Neural cell (in vitro differentiated cells): ENCODE measurements at regions not wholly inside any gene's neighbourhood (a gene's known extent, or its start where the extent isn't known, plus 50 kb on each side); places are given as distances from the start of the nearest gene placed in this dataset.

Experiments used
- H2AFZ ChIP-seq: fragments of 200-600, 300-800 bp; sonication (generic), shearing (Covaris generic); 2 replicates; pipeline ENCODE4 v1.6.0; 2014; ENCODE audit warnings: low read depth, mild to moderate bottlenecking, antibody characterized with exemption, low read length, moderate library complexity
- H3F3A ChIP-seq: fragments of 200-600 bp; shearing (Covaris generic); 2 replicates; pipeline ENCODE4 v1.6.1; 2016; ENCODE audit warnings: mild to moderate bottlenecking, moderate library complexity, mixed read lengths, antibody characterized with exemption, low read length; ENCODE audit not compliant: insufficient read depth, poor library complexity, severe bottlenecking
- H3K27ac ChIP-seq: fragments of 200-600, 300-800 bp; sonication (generic), shearing (Covaris generic); 2 replicates; pipeline ENCODE4 v1.5.1; 2014; ENCODE audit warnings: mild to moderate bottlenecking, low read length, moderate library complexity
- H3K27me3 ChIP-seq: fragments of 300-800, 200-600 bp; sonication (generic), shearing (Covaris generic); 2 replicates; pipeline ENCODE4 v1.6.0; 2014; ENCODE audit warnings: mild to moderate bottlenecking, low read depth, low read length, moderate library complexity; ENCODE audit not compliant: insufficient read depth
- H3K36me3 ChIP-seq: fragments of 300-800, 200-600 bp; sonication (generic), shearing (Covaris generic); 2 replicates; pipeline ENCODE4 v1.5.1; 2014; ENCODE audit warnings: mild to moderate bottlenecking, antibody characterized with exemption, low read length, moderate library complexity; ENCODE audit not compliant: insufficient read depth
- H3K4me2 ChIP-seq: fragments of 300-800, 200-600 bp; sonication (generic), shearing (Covaris generic); 2 replicates; pipeline ENCODE4 v1.6.0; 2014; ENCODE audit warnings: mild to moderate bottlenecking, low read length
- H3K4me3 ChIP-seq: fragments of 300-800, 200-600 bp; sonication (generic), shearing (Covaris generic); 2 replicates; pipeline ENCODE4 v1.5.1; 2014; ENCODE audit warnings: mild to moderate bottlenecking, low read length, moderate library complexity
- H3K79me2 ChIP-seq: fragments of 200-600 bp; shearing (Covaris generic); replicated peaks from 2 replicates; pipeline ENCODE4 v1.6.0; 2014; ENCODE audit warnings: mild to moderate bottlenecking, low read length, moderate library complexity; ENCODE audit not compliant: insufficient read depth
- H3K9ac ChIP-seq: fragments of 300-800, 200-600 bp; sonication (generic), shearing (Covaris generic); 2 replicates; pipeline ENCODE4 v1.6.1; 2016; ENCODE audit warnings: mild to moderate bottlenecking, low read length, mixed read lengths
- H3K9me2 ChIP-seq: fragments of 200-600 bp; shearing (Covaris generic); 2 replicates; pipeline ENCODE4 v1.6.1; 2016; ENCODE audit warnings: mild to moderate bottlenecking, low read length, mixed read lengths; ENCODE audit not compliant: insufficient read depth
- H3K9me3 ChIP-seq: fragments of 200-600, 300-800 bp; sonication (generic), shearing (Covaris generic); 2 replicates; pipeline ENCODE4 v1.6.1; 2016; ENCODE audit warnings: mild to moderate bottlenecking, mixed run types, low read length, moderate library complexity, mixed read lengths
- H4K20me1 ChIP-seq: fragments of 200-600 bp; shearing (Covaris generic); 2 replicates; pipeline ENCODE4 v1.6.1; 2016; ENCODE audit warnings: mild to moderate bottlenecking, mixed run types; ENCODE audit not compliant: insufficient read depth
- CTCF ChIP-seq: fragments of 450-650 bp; IDR thresholded peaks from 2 replicates; pipeline ENCODE4 v1.5.1; 2014; ENCODE audit warnings: antibody characterized with exemption, mild to moderate bottlenecking, moderate library complexity; ENCODE audit not compliant: poor library complexity, severe bottlenecking
- EP300 ChIP-seq: fragments of 450-650 bp; conservative IDR thresholded peaks from 2 replicates; pipeline ENCODE4 v1.6.1; 2014; ENCODE audit warnings: antibody characterized with exemption, mild to moderate bottlenecking, moderate library complexity; ENCODE audit not compliant: poor library complexity, severe bottlenecking
- EZH2 ChIP-seq: fragments of 200-600, 300-800 bp; shearing (Covaris generic), sonication (generic); IDR thresholded peaks from 2 replicates; pipeline ENCODE4 v1.6.1; 2014; ENCODE audit warnings: antibody characterized with exemption, low read length, borderline replicate concordance, mild to moderate bottlenecking; ENCODE audit not compliant: insufficient read depth, poor library complexity, severe bottlenecking
- MXI1 ChIP-seq: fragments of 450-650 bp; conservative IDR thresholded peaks from 2 replicates; pipeline ENCODE4 v1.6.1; 2014; ENCODE audit warnings: antibody characterized with exemption, mild to moderate bottlenecking; ENCODE audit not compliant: poor library complexity, severe bottlenecking
- POLR2AphosphoS5 ChIP-seq: IDR thresholded peaks from 2 replicates; pipeline ENCODE4 v1.6.1; 2012
- RAD21 ChIP-seq: fragments of 450-650 bp; conservative IDR thresholded peaks from 2 replicates; pipeline ENCODE4 v1.6.1; 2014; ENCODE audit warnings: antibody characterized with exemption, mild to moderate bottlenecking, moderate library complexity
- REST ChIP-seq: IDR thresholded peaks from 2 replicates; pipeline ENCODE4 v1.6.1; 2012; ENCODE audit warnings: borderline replicate concordance
- SMC3 ChIP-seq: fragments of 450-650 bp; conservative IDR thresholded peaks from 2 replicates; pipeline ENCODE4 v1.6.1; 2014; ENCODE audit warnings: antibody characterized with exemption, mild to moderate bottlenecking, moderate library complexity; ENCODE audit not compliant: poor library complexity
- TAF1 ChIP-seq: IDR thresholded peaks from 2 replicates; pipeline ENCODE4 v1.6.1; 2012; ENCODE audit warnings: low read depth

GRCh38 chr10:25117757-25118156 is 57.0 kb upstream of the GPR158 start:
- Histone ChIP-seq H3K79me2 (no peaks in the 10 kb centered on the region), H3K27ac (no peak overlapping the region), H3K9me3 (no peaks in the 10 kb centered on the region), H3K4me3 (no peak overlapping the region), H3K36me3 (no peaks in the 10 kb centered on the region), H3K27me3 (no peaks in the 10 kb centered on the region), H3F3A (no peaks in the 10 kb centered on the region), H3K4me2 (no peak overlapping the region), H3K9me2 (no peaks in the 10 kb centered on the region), H3K9ac (no peak overlapping the region), H4K20me1 (no peaks in the 10 kb centered on the region), H2AFZ (no peak overlapping the region)
- TF ChIP-seq MXI1 (no peak), POLR2AphosphoS5 (no peak), EZH2 (no peak), CTCF (no peak), REST (no peak), EP300 (no peak), TAF1 (no peak), SMC3 (no peak), RAD21 (no peak)

- Histone ChIP-seq H3K36me3 (no peaks in the 10 kb centered on the region), H3K27me3 (no peaks in the 10 kb centered on the region), H3K9ac (no peak overlapping the region), H3K9me2 (no peaks in the 10 kb centered on the region), H3K4me3 (no peak overlapping the region), H3K27ac (no peak overlapping the region), H4K20me1 (no peaks in the 10 kb centered on the region), H3K9me3 (no peaks in the 10 kb centered on the region), H2AFZ (no peak overlapping the region), H3K79me2 (no peaks in the 10 kb centered on the region), H3K4me2 (no peak overlapping the region), H3F3A (no peaks in the 10 kb centered on the region)
- TF ChIP-seq RAD21 (no peak), TAF1 (no peak), EP300 (no peak), POLR2AphosphoS5 (no peak), REST (no peak), EZH2 (no peak), SMC3 (no peak), CTCF (no peak), MXI1 (no peak)
These were observed 54.6 kb upstream of the GPR158 start for GRCh38 chr10:25120188-25120587.
